HG03565 (cell line): ENCODE measurements at regions not wholly inside any gene's neighbourhood (a gene's known extent, or its start where the extent isn't known, plus 50 kb on each side); places are given as distances from the start of the nearest gene placed in this dataset.

ENCODE experiments used
- ATAC-seq: cut with Tn5 transposase; IDR thresholded peaks from one replicate; pipeline ENCODE4 v1.9.1; 2021; ENCODE audit warnings: mild to moderate bottlenecking, moderate library complexity; ENCODE audit not compliant: unreplicated experiment

GRCh38 chr6:33924681-33925080 is 120.9 kb upstream of the MLN start:
- no peak for ATAC-seq

GRCh38 chr6:33923857-33924514 is 120.2 kb upstream of the MLN start:
- no peak for ATAC-seq

- ATAC-seq: no peak
These were observed 117.9 kb upstream of the MLN start for GRCh38 chr6:33921745-33922144.

- no peak for ATAC-seq
These were observed 114.4 kb upstream of the MLN start for GRCh38 chr6:33918175-33918695.

- no peak for ATAC-seq
These were observed 111.3 kb upstream of the MLN start for GRCh38 chr6:33915134-33915533.

GRCh38 chr6:33914645-33915044 is 110.8 kb upstream of the MLN start:
- ATAC-seq: no peak

- no peak for ATAC-seq
These were observed 108.4 kb upstream of the MLN start for GRCh38 chr6:33912195-33912594.

- no peak for ATAC-seq
These were observed 107.7 kb upstream of the MLN start for GRCh38 chr6:33911488-33911887.

GRCh38 chr6:33910594-33910993 is 106.8 kb upstream of the MLN start:
- ATAC-seq: no peak

- no peak for ATAC-seq
These were observed 105.9 kb upstream of the MLN start for GRCh38 chr6:33909737-33910136.

- no peak for ATAC-seq
These were observed 104.2 kb upstream of the MLN start for GRCh38 chr6:33908025-33908424.

GRCh38 chr6:33907227-33907626 is 103.4 kb upstream of the MLN start:
- no peak for ATAC-seq

GRCh38 chr6:33906439-33906838 is 102.6 kb upstream of the MLN start:
- no peak for ATAC-seq

GRCh38 chr6:33905071-33905609 is 101.3 kb upstream of the MLN start:
- ATAC-seq: no peak

- ATAC-seq: no peak
These were observed 100.9 kb upstream of the MLN start for GRCh38 chr6:33904747-33905065.

GRCh38 chr6:33904050-33904746 is 100.4 kb upstream of the MLN start:
- peak; percentile 67 for ATAC-seq

GRCh38 chr6:33903579-33903978 is 99.8 kb upstream of the MLN start:
- ATAC-seq: no peak

- ATAC-seq: no peak
These were observed 98.7 kb upstream of the MLN start for GRCh38 chr6:33902457-33902853.

- no peak for ATAC-seq
These were observed 98.1 kb upstream of the MLN start for GRCh38 chr6:33901822-33902456.

GRCh38 chr6:33898771-33899170 is 95.0 kb upstream of the MLN start:
- ATAC-seq: no peak

- ATAC-seq: no peak
These were observed 93.5 kb upstream of the MLN start for GRCh38 chr6:33897189-33897780.
